Mucosa of rectum (tissue), 2 donors: ENCODE measurements at regions not wholly inside any gene's neighbourhood (a gene's known extent, or its start where the extent isn't known, plus 50 kb on each side); places are given as distances from the start of the nearest gene placed in this dataset.

Experiments
- H3K27ac ChIP-seq, 2 donors: one replicate each; pipeline ENCODE4 v1.7.0; 2013; ENCODE audit warnings: inconsistent platforms in 2 of 2, low read depth in 2 of 2, low read length in 2 of 2
- H3K27me3 ChIP-seq, 2 donors: one replicate each; pipeline ENCODE4 v1.7.0; 2013; ENCODE audit warnings: low read length in 2 of 2; ENCODE audit not compliant: control insufficient read depth in 2 of 2, insufficient read depth in 2 of 2
- H3K36me3 ChIP-seq, 2 donors: one replicate each; pipeline ENCODE4 v1.7.0; 2013; ENCODE audit warnings: low read length in 2 of 2; ENCODE audit not compliant: control insufficient read depth in 2 of 2, insufficient read depth in 2 of 2
- H3K4me1 ChIP-seq, 2 donors: one replicate each; pipeline ENCODE4 v1.7.0; 2013; ENCODE audit warnings: low read length in 2 of 2, mild to moderate bottlenecking in 1 of 2; ENCODE audit not compliant: control insufficient read depth in 2 of 2, insufficient read depth in 2 of 2
- H3K4me3 ChIP-seq, 2 donors: one replicate each; pipeline ENCODE4 v1.7.0; 2013; ENCODE audit warnings: low read length in 2 of 2
- H3K9ac ChIP-seq, 2 donors: one replicate each; pipeline ENCODE4 v1.7.0; 2013; ENCODE audit warnings: low read length in 2 of 2, low read depth in 1 of 2, mild to moderate bottlenecking in 1 of 2
- H3K9me3 ChIP-seq, 2 donors: one replicate each; pipeline ENCODE4 v1.7.0; 2013; ENCODE audit warnings: low read length in 2 of 2; ENCODE audit not compliant: control insufficient read depth in 2 of 2
- donor health status: healthy.
- donor health status: Normal muscosa, but diverticular disease.

GRCh38 chr10:91170418-91170817, 50.0 kb upstream of the PCGF5 start:
- H3K36me3 ChIP-seq, result no peaks in the 10 kb centered on the region
- H3K27me3 ChIP-seq, result no peaks in the 10 kb centered on the region
- no peaks in the 10 kb centered on the region for H3K9me3 ChIP-seq
- no peak overlapping the region for H3K4me3 ChIP-seq
- no peak overlapping the region for H3K27ac ChIP-seq
- H3K4me1 ChIP-seq, result no peaks in the 10 kb centered on the region
- H3K9ac ChIP-seq, result no peak overlapping the region
